AG09319 (cell line): ENCODE measurements at regions not wholly inside any gene's neighbourhood (a gene's known extent, or its start where the extent isn't known, plus 50 kb on each side); places are given as distances from the start of the nearest gene placed in this dataset.

Experiments used
- DNase-seq: peaks from one replicate; pipeline ENCODE4 v3.0.0-alpha.2; 2010; ENCODE audit warnings: low read depth; ENCODE audit errors: extremely low read depth
- TF ChIP-seq, protein P1 (sequence below): IDR thresholded peaks from 2 replicates; pipeline ENCODE4 v1.5.1; 2011; ENCODE audit warnings: low read depth, mild to moderate bottlenecking, inconsistent platforms, low read length, moderate library complexity

DNA sequence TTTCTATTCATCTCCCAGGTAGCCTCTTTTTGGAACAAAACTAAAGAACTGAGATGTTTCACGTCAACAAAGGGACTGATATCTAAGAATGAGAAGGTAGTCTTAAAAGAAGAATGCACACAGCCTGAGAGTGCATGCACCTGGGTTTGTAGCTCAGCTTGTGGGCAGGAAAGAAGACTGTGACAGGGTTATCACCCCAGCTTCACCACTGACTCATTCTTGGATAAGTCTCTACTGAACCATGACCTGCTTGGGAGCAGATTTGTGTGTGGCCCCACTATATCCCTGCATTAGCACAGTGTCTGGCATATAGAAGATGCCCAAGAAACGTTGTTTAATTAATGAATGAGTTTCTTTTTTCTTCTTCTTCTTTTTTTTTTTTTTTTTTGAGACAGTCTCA lies 187.5 kb downstream of the GPAM start:
- DNase-seq: no peak
- TF ChIP-seq, protein P1, sequence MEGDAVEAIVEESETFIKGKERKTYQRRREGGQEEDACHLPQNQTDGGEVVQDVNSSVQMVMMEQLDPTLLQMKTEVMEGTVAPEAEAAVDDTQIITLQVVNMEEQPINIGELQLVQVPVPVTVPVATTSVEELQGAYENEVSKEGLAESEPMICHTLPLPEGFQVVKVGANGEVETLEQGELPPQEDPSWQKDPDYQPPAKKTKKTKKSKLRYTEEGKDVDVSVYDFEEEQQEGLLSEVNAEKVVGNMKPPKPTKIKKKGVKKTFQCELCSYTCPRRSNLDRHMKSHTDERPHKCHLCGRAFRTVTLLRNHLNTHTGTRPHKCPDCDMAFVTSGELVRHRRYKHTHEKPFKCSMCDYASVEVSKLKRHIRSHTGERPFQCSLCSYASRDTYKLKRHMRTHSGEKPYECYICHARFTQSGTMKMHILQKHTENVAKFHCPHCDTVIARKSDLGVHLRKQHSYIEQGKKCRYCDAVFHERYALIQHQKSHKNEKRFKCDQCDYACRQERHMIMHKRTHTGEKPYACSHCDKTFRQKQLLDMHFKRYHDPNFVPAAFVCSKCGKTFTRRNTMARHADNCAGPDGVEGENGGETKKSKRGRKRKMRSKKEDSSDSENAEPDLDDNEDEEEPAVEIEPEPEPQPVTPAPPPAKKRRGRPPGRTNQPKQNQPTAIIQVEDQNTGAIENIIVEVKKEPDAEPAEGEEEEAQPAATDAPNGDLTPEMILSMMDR: no peak

GRCh38 chr10:111998728-111999127 lies 184.8 kb downstream of the GPAM start:
- TF ChIP-seq, protein P1: no peak
- no peak for DNase-seq

DNA sequence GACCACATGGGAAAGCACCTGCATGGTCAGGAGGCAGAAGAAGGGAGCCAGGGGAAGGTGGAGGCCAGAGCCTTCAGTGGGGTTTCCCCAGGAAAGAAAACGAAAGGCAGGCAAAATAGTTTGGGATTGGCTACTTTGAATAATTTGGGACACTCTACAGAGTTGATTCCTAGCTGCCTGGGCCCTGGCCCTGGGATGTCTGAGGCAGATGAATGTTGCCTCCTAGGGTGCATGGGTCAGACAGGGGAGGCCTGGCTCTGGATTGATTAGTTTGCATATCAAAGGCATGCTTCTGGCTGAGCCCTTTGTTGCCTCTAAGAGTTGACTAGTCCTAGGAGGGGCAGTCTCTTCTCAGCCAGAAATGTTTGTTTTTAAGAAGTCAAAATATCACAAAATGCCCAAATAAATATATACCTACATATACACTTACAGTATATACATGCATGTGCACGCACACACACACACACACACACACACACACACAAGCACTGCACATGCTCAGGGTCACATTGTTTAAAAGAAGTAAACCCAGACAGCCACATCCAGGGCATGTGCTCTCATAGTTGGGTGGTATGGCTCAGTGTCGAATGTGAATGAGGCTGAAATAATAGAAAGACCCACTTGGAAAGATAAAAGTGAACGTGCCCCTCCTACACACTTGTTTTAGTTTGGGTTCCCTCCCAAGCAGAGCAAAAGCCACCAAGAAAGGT lies 184.2 kb downstream of the GPAM start:
- TF ChIP-seq, protein P1: no peak
- DNase-seq: no peak

- DNase-seq: no peak
- TF ChIP-seq, protein P1: no peak
These were observed 183.7 kb downstream of the GPAM start for GRCh38 chr10:111999915-112000302.

GRCh38 chr10:112000466-112000865 lies 183.1 kb downstream of the GPAM start:
- TF ChIP-seq, protein P1: no peak
- no peak for DNase-seq

DNA sequence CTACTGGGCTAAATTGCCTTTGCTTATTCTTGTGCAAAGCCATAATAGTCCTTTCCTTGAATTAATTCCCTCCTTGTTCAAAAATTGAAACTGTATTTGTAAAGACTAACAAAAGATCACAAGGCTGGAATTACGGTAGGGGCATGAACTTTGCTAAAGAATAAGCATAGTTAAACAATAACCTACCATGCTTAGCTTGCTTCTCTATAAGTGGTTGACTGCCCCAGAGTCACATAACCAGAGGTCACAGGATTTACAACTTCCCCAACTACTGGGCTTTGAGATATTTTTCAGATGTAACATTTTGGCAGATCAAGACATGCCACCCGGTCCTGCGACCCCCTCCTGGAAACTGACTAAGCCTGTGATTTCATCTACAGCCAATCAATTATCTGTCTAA lies 181.4 kb downstream of the GPAM start:
- TF ChIP-seq, protein P1: no peak
- DNase-seq: no peak

GRCh38 chr10:112004075-112004474 lies 179.5 kb downstream of the GPAM start:
- TF ChIP-seq, protein P1: no peak
- DNase-seq: no peak
